Activated CD4-positive, alpha-beta T cell treated with anti-CD3 and anti-CD28 coated beads for 4 hours (primary cell): ENCODE measurements at regions not wholly inside any gene's neighbourhood (a gene's known extent, or its start where the extent isn't known, plus 50 kb on each side); places are given as distances from the start of the nearest gene placed in this dataset.

Experiments
- DNase-seq, 2 donors: peaks; one replicate each; pipeline ENCODE4 v3.0.0-alpha.2; 2020

GRCh38 chr4:17094876-17095210 lies 196.4 kb upstream of the LDB2 start:
- DNase-seq: no peak

- DNase-seq: no peak
Observed at GRCh38 chr4:17094159-17094875, 195.9 kb upstream of the LDB2 start.

- no peak for DNase-seq
Observed at GRCh38 chr4:17093481-17093880, 195.0 kb upstream of the LDB2 start.

GRCh38 chr4:17092736-17093437 lies 194.4 kb upstream of the LDB2 start:
- DNase-seq: no peak

- no peak for DNase-seq
Observed at GRCh38 chr4:17091104-17091503, 192.7 kb upstream of the LDB2 start.

- DNase-seq: no peak
Observed at GRCh38 chr4:17090063-17090462, 191.6 kb upstream of the LDB2 start.

- no peak for DNase-seq
Observed at GRCh38 chr4:17085416-17085815, 187.0 kb upstream of the LDB2 start.

- no peak for DNase-seq
Observed at GRCh38 chr4:17082186-17082585, 183.7 kb upstream of the LDB2 start.

GRCh38 chr4:17081179-17081578 lies 182.7 kb upstream of the LDB2 start:
- no peak for DNase-seq

- no peak for DNase-seq
Observed at GRCh38 chr4:17077105-17077504, 178.7 kb upstream of the LDB2 start.

- DNase-seq: no peak
Observed at GRCh38 chr4:17072483-17072882, 174.0 kb upstream of the LDB2 start.

- no peak for DNase-seq
Observed at GRCh38 chr4:17068891-17069290, 170.4 kb upstream of the LDB2 start.

- no peak for DNase-seq
Observed at GRCh38 chr4:17068392-17068791, 169.9 kb upstream of the LDB2 start.

- no peak for DNase-seq
Observed at GRCh38 chr4:17066972-17067371, 168.5 kb upstream of the LDB2 start.

GRCh38 chr4:17066236-17066635 lies 167.8 kb upstream of the LDB2 start:
- DNase-seq: no peak

GRCh38 chr4:17065821-17066220 lies 167.4 kb upstream of the LDB2 start:
- DNase-seq: no peak

GRCh38 chr4:17064959-17065358 lies 166.5 kb upstream of the LDB2 start:
- no peak for DNase-seq

- DNase-seq: no peak
Observed at GRCh38 chr4:17063888-17064287, 165.4 kb upstream of the LDB2 start.

- DNase-seq: no peak
Observed at GRCh38 chr4:17060230-17060629, 161.8 kb upstream of the LDB2 start.

GRCh38 chr4:17058916-17059741 lies 160.7 kb upstream of the LDB2 start:
- DNase-seq: no peak

- DNase-seq: no peak
Observed at GRCh38 chr4:17058536-17058915, 160.1 kb upstream of the LDB2 start.

GRCh38 chr4:17057035-17057434 lies 158.6 kb upstream of the LDB2 start:
- DNase-seq: no peak

GRCh38 chr4:17055788-17056187 lies 157.3 kb upstream of the LDB2 start:
- no peak for DNase-seq

- DNase-seq: no peak
Observed at GRCh38 chr4:17045866-17046265, 147.4 kb upstream of the LDB2 start.
